IMR-90 (cell line): ENCODE measurements at regions not wholly inside any gene's neighbourhood (a gene's known extent, or its start where the extent isn't known, plus 50 kb on each side); places are given as distances from the start of the nearest gene placed in this dataset.

Experiments
- BHLHE40 ChIP-seq: fragments of 150-350 bp; IDR thresholded peaks from 2 replicates; pipeline ENCODE4 v1.6.1; 2016; ENCODE audit warnings: mild to moderate bottlenecking, low read depth, low read length
- CEBPB ChIP-seq: IDR thresholded peaks from 2 replicates; pipeline ENCODE4 v1.6.1; 2012; ENCODE audit warnings: low read depth, low read length, improper control_type of control experiment
- CHD1 ChIP-seq: IDR thresholded peaks from 2 replicates; pipeline ENCODE4 v1.6.1; 2012; ENCODE audit warnings: low read depth, low read length, improper control_type of control experiment
- FOS ChIP-seq: fragments of 150-350 bp; IDR thresholded peaks from 2 replicates; pipeline ENCODE4 v1.6.1; 2016; ENCODE audit warnings: low read depth, low read length
- MAFK ChIP-seq: IDR thresholded peaks from 2 replicates; pipeline ENCODE4 v1.6.1; 2012; ENCODE audit warnings: low read depth, low read length, improper control_type of control experiment
- MAZ ChIP-seq: IDR thresholded peaks from 2 replicates; pipeline ENCODE4 v1.6.1; 2012; ENCODE audit warnings: low read depth, mild to moderate bottlenecking, low read length, improper control_type of control experiment, moderate library complexity, borderline replicate concordance
- MXI1 ChIP-seq: IDR thresholded peaks from 2 replicates; pipeline ENCODE4 v1.6.1; 2012; ENCODE audit warnings: low read depth, mild to moderate bottlenecking, low read length, moderate library complexity, borderline replicate concordance
- POLR2A ChIP-seq: IDR thresholded peaks from 2 replicates; pipeline ENCODE4 v1.6.1; 2012; ENCODE audit warnings: mild to moderate bottlenecking, low read depth, low read length
- RAD21 ChIP-seq: IDR thresholded peaks from 2 replicates; pipeline ENCODE4 v1.6.1; 2012; ENCODE audit warnings: low read length, improper control_type of control experiment
- RCOR1 ChIP-seq: IDR thresholded peaks from 2 replicates; pipeline ENCODE4 v1.6.1; 2012; ENCODE audit warnings: mild to moderate bottlenecking, low read length, improper control_type of control experiment; ENCODE audit not compliant: insufficient replicate concordance
- RFX5 ChIP-seq: IDR thresholded peaks from 2 replicates; pipeline ENCODE4 v1.8.0; 2012; ENCODE audit warnings: low read depth, mild to moderate bottlenecking, low read length, moderate library complexity
- TF ChIP-seq, protein P1 (sequence below): conservative IDR thresholded peaks from 2 replicates; pipeline ENCODE4 v1.5.1; 2012; ENCODE audit warnings: mild to moderate bottlenecking, low read depth, low read length, improper control_type of control experiment

DNA sequence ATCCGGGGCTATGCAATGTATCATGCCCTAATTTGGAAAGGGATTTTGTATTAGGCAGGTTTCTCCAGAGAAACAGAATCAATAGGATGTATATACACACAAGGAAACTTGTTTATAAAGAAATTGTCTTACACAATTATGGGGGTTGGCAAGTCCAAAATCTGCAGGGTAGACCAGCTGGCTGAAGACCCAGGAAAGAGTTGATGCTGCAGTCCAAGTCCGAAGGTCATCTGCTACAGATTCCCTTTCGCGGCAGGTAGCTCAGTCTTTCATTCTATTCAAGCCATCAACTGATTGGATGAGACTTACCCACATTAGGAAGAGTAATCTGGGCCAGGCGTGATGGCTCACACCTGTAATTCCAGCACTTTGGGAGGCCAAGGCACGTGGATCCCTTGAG, 54.6 kb upstream of the CXADR start:
- no peak for TF ChIP-seq MAFK
- TF ChIP-seq RCOR1, result no peak
- no peak for TF ChIP-seq POLR2A
- TF ChIP-seq, protein P1, sequence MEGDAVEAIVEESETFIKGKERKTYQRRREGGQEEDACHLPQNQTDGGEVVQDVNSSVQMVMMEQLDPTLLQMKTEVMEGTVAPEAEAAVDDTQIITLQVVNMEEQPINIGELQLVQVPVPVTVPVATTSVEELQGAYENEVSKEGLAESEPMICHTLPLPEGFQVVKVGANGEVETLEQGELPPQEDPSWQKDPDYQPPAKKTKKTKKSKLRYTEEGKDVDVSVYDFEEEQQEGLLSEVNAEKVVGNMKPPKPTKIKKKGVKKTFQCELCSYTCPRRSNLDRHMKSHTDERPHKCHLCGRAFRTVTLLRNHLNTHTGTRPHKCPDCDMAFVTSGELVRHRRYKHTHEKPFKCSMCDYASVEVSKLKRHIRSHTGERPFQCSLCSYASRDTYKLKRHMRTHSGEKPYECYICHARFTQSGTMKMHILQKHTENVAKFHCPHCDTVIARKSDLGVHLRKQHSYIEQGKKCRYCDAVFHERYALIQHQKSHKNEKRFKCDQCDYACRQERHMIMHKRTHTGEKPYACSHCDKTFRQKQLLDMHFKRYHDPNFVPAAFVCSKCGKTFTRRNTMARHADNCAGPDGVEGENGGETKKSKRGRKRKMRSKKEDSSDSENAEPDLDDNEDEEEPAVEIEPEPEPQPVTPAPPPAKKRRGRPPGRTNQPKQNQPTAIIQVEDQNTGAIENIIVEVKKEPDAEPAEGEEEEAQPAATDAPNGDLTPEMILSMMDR, result no peak
- no peak for TF ChIP-seq RAD21
- no peak for TF ChIP-seq RFX5
- TF ChIP-seq CEBPB, result no peak
- no peak for TF ChIP-seq FOS
- no peak for TF ChIP-seq MXI1
- no peak for TF ChIP-seq CHD1
- no peak for TF ChIP-seq BHLHE40
- no peak for TF ChIP-seq MAZ
